Gastrocnemius medialis (tissue), 4 donors: ENCODE measurements at regions not wholly inside any gene's neighbourhood (a gene's known extent, or its start where the extent isn't known, plus 50 kb on each side); places are given as distances from the start of the nearest gene placed in this dataset.

ENCODE experiments used
- POLR2A ChIP-seq, 2 donors: fragments of 450-650 bp; IDR thresholded peaks; one replicate each; pipeline ENCODE4 v1.6.1; 2017; ENCODE audit warnings: antibody characterized with exemption in 2 of 2, mild to moderate bottlenecking in 2 of 2, moderate library complexity in 2 of 2
- TF ChIP-seq, protein P1 (sequence below), 5 experiments: fragments of 450-650 bp in 3 of 5; fragments of 200-600 bp in 2 of 5; sonication (generic) in 2 of 5; IDR thresholded peaks in 4 of 5; conservative IDR thresholded peaks in 1 of 5; 1 replicate in 4 of 5; 2 replicates in 1 of 5; pipeline ENCODE4 v1.5.1; 2016 to 2019; ENCODE audit warnings: antibody characterized with exemption in 5 of 5, mild to moderate bottlenecking in 3 of 5, moderate library complexity in 3 of 5

DNA sequence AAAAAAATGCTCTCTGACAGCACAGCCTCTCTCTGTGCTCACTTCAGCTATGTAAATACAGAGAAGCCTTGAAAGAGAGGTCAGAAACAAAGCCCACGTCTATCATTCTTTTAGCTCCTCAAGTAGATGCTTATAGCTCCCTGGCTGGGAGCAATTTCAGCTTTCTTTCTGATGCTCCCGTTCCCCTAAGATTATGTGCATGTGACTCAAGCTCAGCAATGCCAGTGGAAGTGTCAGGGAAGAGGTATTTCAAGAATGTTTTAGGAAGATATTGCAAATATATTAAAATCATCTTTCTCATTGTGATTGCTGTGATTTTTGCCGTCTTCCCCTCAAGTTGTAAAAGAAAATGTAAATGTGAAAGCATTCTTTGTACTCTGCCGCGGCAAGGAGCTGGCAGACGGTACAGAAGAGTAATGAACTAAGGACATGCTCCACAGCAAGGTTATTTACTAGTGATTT, 1353.7 kb upstream of the ACO1 start:
- no peak for TF ChIP-seq POLR2A (IDR thresholded peaks at IDR 0.05)
- TF ChIP-seq, protein P1, sequence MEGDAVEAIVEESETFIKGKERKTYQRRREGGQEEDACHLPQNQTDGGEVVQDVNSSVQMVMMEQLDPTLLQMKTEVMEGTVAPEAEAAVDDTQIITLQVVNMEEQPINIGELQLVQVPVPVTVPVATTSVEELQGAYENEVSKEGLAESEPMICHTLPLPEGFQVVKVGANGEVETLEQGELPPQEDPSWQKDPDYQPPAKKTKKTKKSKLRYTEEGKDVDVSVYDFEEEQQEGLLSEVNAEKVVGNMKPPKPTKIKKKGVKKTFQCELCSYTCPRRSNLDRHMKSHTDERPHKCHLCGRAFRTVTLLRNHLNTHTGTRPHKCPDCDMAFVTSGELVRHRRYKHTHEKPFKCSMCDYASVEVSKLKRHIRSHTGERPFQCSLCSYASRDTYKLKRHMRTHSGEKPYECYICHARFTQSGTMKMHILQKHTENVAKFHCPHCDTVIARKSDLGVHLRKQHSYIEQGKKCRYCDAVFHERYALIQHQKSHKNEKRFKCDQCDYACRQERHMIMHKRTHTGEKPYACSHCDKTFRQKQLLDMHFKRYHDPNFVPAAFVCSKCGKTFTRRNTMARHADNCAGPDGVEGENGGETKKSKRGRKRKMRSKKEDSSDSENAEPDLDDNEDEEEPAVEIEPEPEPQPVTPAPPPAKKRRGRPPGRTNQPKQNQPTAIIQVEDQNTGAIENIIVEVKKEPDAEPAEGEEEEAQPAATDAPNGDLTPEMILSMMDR (IDR thresholded peaks at IDR 0.05 in 4 of 5, conservative IDR thresholded peaks at IDR 0.05 in 1 of 5) = no peak
